MM.1S (cell line): ENCODE measurements at regions not wholly inside any gene's neighbourhood (a gene's known extent, or its start where the extent isn't known, plus 50 kb on each side); places are given as distances from the start of the nearest gene placed in this dataset.

Experiments used
- EZH2phosphoT487 ChIP-seq: fragments of 300-600 bp; sonication (generic); IDR thresholded peaks from 2 replicates; pipeline ENCODE4 v1.6.1; 2018; ENCODE audit warnings: antibody characterized with exemption, low read length
- TF ChIP-seq, protein P1 (sequence below): fragments of 300-600 bp; sonication (generic); IDR thresholded peaks from 2 replicates; pipeline ENCODE4 v1.5.1; 2016; ENCODE audit warnings: antibody characterized with exemption, low read length, mixed read lengths

- TF ChIP-seq, protein P1, sequence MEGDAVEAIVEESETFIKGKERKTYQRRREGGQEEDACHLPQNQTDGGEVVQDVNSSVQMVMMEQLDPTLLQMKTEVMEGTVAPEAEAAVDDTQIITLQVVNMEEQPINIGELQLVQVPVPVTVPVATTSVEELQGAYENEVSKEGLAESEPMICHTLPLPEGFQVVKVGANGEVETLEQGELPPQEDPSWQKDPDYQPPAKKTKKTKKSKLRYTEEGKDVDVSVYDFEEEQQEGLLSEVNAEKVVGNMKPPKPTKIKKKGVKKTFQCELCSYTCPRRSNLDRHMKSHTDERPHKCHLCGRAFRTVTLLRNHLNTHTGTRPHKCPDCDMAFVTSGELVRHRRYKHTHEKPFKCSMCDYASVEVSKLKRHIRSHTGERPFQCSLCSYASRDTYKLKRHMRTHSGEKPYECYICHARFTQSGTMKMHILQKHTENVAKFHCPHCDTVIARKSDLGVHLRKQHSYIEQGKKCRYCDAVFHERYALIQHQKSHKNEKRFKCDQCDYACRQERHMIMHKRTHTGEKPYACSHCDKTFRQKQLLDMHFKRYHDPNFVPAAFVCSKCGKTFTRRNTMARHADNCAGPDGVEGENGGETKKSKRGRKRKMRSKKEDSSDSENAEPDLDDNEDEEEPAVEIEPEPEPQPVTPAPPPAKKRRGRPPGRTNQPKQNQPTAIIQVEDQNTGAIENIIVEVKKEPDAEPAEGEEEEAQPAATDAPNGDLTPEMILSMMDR, result no peak
- no peak for TF ChIP-seq EZH2phosphoT487
These were observed 133.5 kb downstream of the SOX11 start for GRCh38 chr2:5825686-5826085.
